GM12801 (cell line): ENCODE measurements at regions not wholly inside any gene's neighbourhood (a gene's known extent, or its start where the extent isn't known, plus 50 kb on each side); places are given as distances from the start of the nearest gene placed in this dataset.

ENCODE experiments used
- TF ChIP-seq, protein P1 (sequence below): IDR thresholded peaks from one replicate; pipeline ENCODE4 v1.5.1; 2011; ENCODE audit warnings: control low read depth; ENCODE audit not compliant: insufficient read length; ENCODE audit errors: extremely low read depth

DNA sequence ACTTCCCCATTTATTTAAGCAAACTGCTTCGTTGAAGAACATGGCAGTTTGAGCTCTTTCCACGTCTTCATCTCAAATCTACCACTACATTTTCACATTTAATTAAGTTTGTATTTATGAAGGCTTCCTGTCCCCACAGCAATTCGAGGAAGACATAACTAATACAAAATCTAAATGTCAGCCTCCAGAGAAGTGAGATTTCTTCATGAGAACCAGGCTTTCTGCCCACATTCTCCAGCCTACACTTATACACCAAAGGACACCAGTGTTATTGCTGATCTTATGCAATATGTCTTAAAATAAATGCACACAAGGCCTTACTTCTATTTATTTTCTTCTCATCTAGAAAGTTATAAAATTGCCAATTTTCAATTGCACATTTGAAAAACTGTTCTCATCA, 1209.3 kb upstream of the FAM98A start:
- TF ChIP-seq, protein P1, sequence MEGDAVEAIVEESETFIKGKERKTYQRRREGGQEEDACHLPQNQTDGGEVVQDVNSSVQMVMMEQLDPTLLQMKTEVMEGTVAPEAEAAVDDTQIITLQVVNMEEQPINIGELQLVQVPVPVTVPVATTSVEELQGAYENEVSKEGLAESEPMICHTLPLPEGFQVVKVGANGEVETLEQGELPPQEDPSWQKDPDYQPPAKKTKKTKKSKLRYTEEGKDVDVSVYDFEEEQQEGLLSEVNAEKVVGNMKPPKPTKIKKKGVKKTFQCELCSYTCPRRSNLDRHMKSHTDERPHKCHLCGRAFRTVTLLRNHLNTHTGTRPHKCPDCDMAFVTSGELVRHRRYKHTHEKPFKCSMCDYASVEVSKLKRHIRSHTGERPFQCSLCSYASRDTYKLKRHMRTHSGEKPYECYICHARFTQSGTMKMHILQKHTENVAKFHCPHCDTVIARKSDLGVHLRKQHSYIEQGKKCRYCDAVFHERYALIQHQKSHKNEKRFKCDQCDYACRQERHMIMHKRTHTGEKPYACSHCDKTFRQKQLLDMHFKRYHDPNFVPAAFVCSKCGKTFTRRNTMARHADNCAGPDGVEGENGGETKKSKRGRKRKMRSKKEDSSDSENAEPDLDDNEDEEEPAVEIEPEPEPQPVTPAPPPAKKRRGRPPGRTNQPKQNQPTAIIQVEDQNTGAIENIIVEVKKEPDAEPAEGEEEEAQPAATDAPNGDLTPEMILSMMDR = no peak

- TF ChIP-seq, protein P1 = no peak
These were observed 1207.8 kb upstream of the FAM98A start for GRCh38 chr2:34806891-34807290.

DNA sequence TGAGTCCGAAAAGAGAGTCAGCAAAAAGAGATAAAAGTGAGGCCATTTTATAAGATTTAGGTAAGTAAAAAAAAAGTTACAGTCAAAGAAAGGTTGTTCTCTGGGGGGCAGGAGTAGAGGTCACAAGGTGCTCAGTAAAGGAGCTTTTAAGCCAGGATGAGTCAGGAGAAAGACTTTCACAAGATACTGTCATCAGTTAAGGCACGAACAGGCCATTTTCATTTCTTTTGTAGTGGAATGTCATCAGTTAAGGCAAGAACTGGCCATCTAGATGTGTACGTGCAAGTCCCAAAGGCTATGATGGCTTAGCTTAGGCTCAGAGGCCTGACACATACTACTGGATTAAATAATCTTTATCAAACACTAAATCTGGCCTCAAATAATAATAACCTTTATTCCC, 1207.3 kb upstream of the FAM98A start:
- TF ChIP-seq, protein P1 = no peak

GRCh38 chr2:34799556-34799955, 1200.5 kb upstream of the FAM98A start:
- TF ChIP-seq, protein P1 = no peak

DNA sequence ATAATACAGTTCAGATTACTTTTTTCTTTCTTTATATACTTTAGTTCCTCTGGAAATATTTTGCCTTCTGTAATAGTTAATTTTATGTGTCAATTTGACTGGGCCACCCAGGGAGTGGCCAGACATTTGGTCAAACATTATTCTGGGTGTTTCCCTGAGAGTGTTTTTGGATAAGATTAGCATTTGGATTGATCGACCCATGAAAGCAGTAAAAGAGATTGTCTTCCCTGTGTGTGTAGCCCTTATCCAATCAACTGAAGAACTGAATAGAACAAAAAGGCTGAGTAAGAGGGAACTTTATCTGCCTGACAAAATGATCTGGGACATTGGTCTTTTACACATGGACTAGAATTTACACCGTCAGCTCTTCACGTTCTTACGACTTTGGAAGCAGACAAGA, 1190.1 kb upstream of the FAM98A start:
- TF ChIP-seq, protein P1 = no peak

DNA sequence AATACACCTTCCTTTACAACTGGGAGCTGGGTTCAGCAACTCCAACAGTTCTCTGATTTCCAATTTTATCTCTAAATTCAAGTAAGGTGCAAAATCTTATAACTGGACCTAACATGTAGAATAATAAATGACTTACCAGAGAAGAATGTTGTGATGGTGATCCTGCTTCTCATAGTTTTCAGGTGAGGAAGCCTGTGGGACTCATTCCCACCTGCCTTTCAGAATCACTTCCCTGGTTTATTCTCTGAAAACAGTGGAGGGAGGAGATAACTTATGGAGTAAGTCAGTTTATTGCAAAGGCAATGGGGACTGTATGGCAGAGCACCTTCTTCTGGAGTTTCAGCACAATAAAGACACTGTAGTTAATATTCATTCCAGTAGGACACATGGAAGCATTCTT, 1188.2 kb upstream of the FAM98A start:
- TF ChIP-seq, protein P1 = no peak

DNA sequence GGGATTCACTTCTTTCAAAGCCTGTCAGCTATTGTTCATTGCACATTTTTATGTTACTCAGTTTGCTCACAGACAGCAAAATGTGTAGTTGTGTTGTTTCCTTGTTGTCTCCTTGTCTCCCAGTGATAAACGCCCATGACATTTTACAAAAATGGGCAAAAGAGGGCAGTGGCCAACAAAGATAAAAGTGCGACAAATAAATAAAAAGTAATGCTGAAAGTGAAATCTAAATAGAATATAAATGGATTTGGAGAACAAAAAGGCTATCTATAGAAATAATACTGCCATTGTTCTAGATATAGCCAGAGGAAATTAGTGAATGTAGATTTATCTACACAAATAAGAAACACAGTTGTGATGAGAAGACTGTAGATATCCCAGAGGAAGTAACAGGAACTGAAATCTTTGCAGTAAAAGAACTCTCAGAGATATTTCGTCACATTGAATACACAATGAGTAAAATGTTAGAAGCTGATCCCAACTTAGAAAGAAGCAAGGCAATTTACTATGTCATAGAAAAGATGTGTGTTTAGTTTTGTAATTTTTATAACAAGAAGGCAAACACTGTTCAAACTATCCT, 1186.2 kb upstream of the FAM98A start:
- TF ChIP-seq, protein P1 = no peak
